DND-41 (cell line): ENCODE measurements at regions not wholly inside any gene's neighbourhood (a gene's known extent, or its start where the extent isn't known, plus 50 kb on each side); places are given as distances from the start of the nearest gene placed in this dataset.

Experiments
- EZH2 ChIP-seq: IDR thresholded peaks from 3 replicates; pipeline ENCODE4 v1.6.1; 2012; ENCODE audit warnings: borderline replicate concordance, low read depth, mild to moderate bottlenecking, moderate library complexity, low read length, inconsistent platforms; ENCODE audit not compliant: severe bottlenecking
- TF ChIP-seq, protein P1 (sequence below): IDR thresholded peaks from 2 replicates; pipeline ENCODE4 v1.5.1; 2012; ENCODE audit warnings: borderline replicate concordance, low read length, moderate library complexity, mild to moderate bottlenecking; ENCODE audit not compliant: poor library complexity, severe bottlenecking; ENCODE audit errors: extremely low read depth

DNA sequence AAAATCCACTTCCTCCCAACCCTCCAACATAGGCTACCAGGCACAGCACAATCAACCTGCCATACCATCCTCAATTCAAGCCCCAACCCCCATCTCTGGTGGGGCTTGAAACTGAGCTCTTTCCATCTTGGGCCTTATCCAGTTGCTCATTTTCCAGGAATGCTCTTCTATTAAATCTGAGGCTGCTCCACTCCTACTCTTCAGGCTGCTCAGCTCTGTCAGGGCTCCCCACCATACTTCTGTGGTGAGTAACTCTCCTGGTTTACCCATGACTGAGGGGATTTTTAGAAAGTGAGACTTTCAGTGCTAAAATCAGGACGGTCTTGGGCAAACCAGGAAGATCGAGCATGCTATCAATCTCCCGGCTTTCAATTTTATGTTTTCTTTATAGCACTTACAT lies 512.8 kb downstream of the LMO7 start:
- TF ChIP-seq, protein P1, sequence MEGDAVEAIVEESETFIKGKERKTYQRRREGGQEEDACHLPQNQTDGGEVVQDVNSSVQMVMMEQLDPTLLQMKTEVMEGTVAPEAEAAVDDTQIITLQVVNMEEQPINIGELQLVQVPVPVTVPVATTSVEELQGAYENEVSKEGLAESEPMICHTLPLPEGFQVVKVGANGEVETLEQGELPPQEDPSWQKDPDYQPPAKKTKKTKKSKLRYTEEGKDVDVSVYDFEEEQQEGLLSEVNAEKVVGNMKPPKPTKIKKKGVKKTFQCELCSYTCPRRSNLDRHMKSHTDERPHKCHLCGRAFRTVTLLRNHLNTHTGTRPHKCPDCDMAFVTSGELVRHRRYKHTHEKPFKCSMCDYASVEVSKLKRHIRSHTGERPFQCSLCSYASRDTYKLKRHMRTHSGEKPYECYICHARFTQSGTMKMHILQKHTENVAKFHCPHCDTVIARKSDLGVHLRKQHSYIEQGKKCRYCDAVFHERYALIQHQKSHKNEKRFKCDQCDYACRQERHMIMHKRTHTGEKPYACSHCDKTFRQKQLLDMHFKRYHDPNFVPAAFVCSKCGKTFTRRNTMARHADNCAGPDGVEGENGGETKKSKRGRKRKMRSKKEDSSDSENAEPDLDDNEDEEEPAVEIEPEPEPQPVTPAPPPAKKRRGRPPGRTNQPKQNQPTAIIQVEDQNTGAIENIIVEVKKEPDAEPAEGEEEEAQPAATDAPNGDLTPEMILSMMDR = no peak
- TF ChIP-seq EZH2 = no peak
